ENCODE measurements at regions not wholly inside any gene's neighbourhood (a gene's known extent, or its start where the extent isn't known, plus 50 kb on each side); places are given as distances from the start of the nearest gene placed in this dataset.
A peak's percentile ranks its signal among the peaks of the same experiment; 100 is the strongest.

- no peak for DNase-seq (ENCODE audit: low read depth)
Measured at GRCh38 chr1:186557147-186557777, 96.3 kb upstream of the PDC start.

GRCh38 chr1:186550832-186551231, 89.9 kb upstream of the PDC start:
- DNase-seq (ENCODE audit: low read depth): no peak

GRCh38 chr1:186541003-186541402, 80.1 kb upstream of the PDC start:
- no peak for DNase-seq (ENCODE audit: low read depth)

GRCh38 chr1:186540521-186540920, 79.6 kb upstream of the PDC start:
- DNase-seq (ENCODE audit: low read depth): no peak

- DNase-seq (ENCODE audit: low read depth): peak; percentile 51
Measured at GRCh38 chr1:186536273-186536890, 75.5 kb upstream of the PDC start.

GRCh38 chr1:186535388-186536133, 74.6 kb upstream of the PDC start:
- DNase-seq (ENCODE audit: low read depth): peak; percentile 97

GRCh38 chr1:186534401-186534800, 73.5 kb upstream of the PDC start:
- DNase-seq (ENCODE audit: low read depth): no peak

GRCh38 chr1:186532466-186532865, 71.6 kb upstream of the PDC start:
- peak; percentile 61 for DNase-seq (ENCODE audit: low read depth)

GRCh38 chr1:186531561-186532165, 70.7 kb upstream of the PDC start:
- peak; percentile 89 for DNase-seq (ENCODE audit: low read depth)

- peak; percentile 83 for DNase-seq (ENCODE audit: low read depth)
Measured at GRCh38 chr1:186530109-186530508, 69.2 kb upstream of the PDC start.

GRCh38 chr1:186519982-186520381, 59.1 kb upstream of the PDC start:
- peak; percentile 61 for DNase-seq (ENCODE audit: low read depth)

- DNase-seq (ENCODE audit: low read depth): no peak
Measured at GRCh38 chr1:186518822-186519381, 58.0 kb upstream of the PDC start.

- no peak for DNase-seq (ENCODE audit: low read depth)
Measured at GRCh38 chr1:186518395-186518794, 57.5 kb upstream of the PDC start.

GRCh38 chr1:186514367-186514766, 53.5 kb upstream of the PDC start:
- no peak for DNase-seq (ENCODE audit: low read depth)

GRCh38 chr1:186513526-186513925, 52.6 kb upstream of the PDC start:
- DNase-seq (ENCODE audit: low read depth): no peak

GRCh38 chr1:186512698-186513457, 52.0 kb upstream of the PDC start:
- no peak for DNase-seq (ENCODE audit: low read depth)

GRCh38 chr1:186511761-186512637, 51.1 kb upstream of the PDC start:
- DNase-seq (ENCODE audit: low read depth): no peak
